GM12878 (cell line): ENCODE measurements at regions not wholly inside any gene's neighbourhood (a gene's known extent, or its start where the extent isn't known, plus 50 kb on each side); places are given as distances from the start of the nearest gene placed in this dataset.

Source experiments
- ATAC-seq: fragments of 200-7000 bp; cut with Tn5 transposase; 3 replicates; pipeline ENCODE4 v1.9.1; 2020; ENCODE audit warnings: mild to moderate bottlenecking, moderate library complexity
- BruUV-seq: library from RNA; stranded (reverse); fragments of 400-500 nt; replicated peaks from 2 replicates; lab custom pipeline; 2021; lab: Mats Ljungman, UMichigan
- CTCF ChIA-PET: fragments of 300-600 bp; sonication (Branson Sonifier 250); formaldehyde crosslinking; extraction: SDS; loops from one replicate; lab custom pipeline; 2021; ENCODE audit warnings: inconsistent platforms; lab: Yijun Ruan, JAX
- POLR2A ChIA-PET: fragments of 350-600 bp; formaldehyde crosslinking; extraction: SDS; loops from one replicate; lab custom pipeline; 2021; ENCODE audit warnings: inconsistent platforms; lab: Charles Lee
- RAD21 ChIA-PET: fragments of 300-600 bp; sonication (Branson Sonifier 250); formaldehyde crosslinking; loops from one replicate; lab custom pipeline; 2023; ENCODE audit warnings: antibody characterized with exemption; ENCODE audit not compliant: unreplicated experiment; lab: Charles Lee
- SMC1A ChIA-PET: fragments of 300-600 bp; sonication (Branson Sonifier 250); formaldehyde crosslinking; loops from one replicate; lab custom pipeline; 2023; ENCODE audit not compliant: unreplicated experiment, uncharacterized antibody; lab: Charles Lee
- DNase-seq: peaks from one replicate; pipeline ENCODE4 v3.0.0-alpha.2; 2011; ENCODE audit warnings: low read depth, low spot score
- FAIRE-seq: peaks from 3 replicates; lab custom pipeline; 2011; peaks lifted over from hg19 to GRCh38; lab: Jason Lieb, UNC
- H2AFZ ChIP-seq: 2 replicates; pipeline ENCODE4 v1.6.0; 2011; ENCODE audit warnings: low read depth, low read length, control low read depth; ENCODE audit not compliant: control insufficient read depth
- H3K27ac ChIP-seq: 2 replicates; pipeline ENCODE4 v1.5.1; 2011; ENCODE audit warnings: control low read depth; ENCODE audit not compliant: control insufficient read depth, insufficient read depth
- H3K27me3 ChIP-seq, 2 experiments: replicated peaks in 1 of 2; 2 replicates each; pipeline versions ENCODE4 v1.6.0 to v1.6.1; 2011; ENCODE audit warnings: low read length in 1 of 2; ENCODE audit not compliant: control insufficient read depth in 2 of 2, insufficient read depth in 2 of 2
- H3K36me3 ChIP-seq, 2 experiments: 2 replicates each; pipeline ENCODE4 v1.5.1; 2011; ENCODE audit warnings: low read length in 1 of 2; ENCODE audit not compliant: control insufficient read depth in 2 of 2, insufficient read depth in 2 of 2
- H3K4me1 ChIP-seq: 2 replicates; pipeline ENCODE4 v1.6.1; 2011; ENCODE audit warnings: mild to moderate bottlenecking, low read length, moderate library complexity, mixed read lengths; ENCODE audit not compliant: control insufficient read depth, insufficient read depth
- H3K4me2 ChIP-seq: 2 replicates; pipeline ENCODE4 v1.6.0; 2011; ENCODE audit warnings: control low read depth; ENCODE audit not compliant: control insufficient read depth, insufficient read depth
- H3K4me3 ChIP-seq: fragments of 200-600 bp; sonication (generic); 2 replicates; pipeline ENCODE4 v1.5.1; 2016
- H3K79me2 ChIP-seq: 2 replicates; pipeline ENCODE4 v1.6.0; 2011; ENCODE audit warnings: low read length; ENCODE audit not compliant: control insufficient read depth, insufficient read depth
- H3K9ac ChIP-seq: 2 replicates; pipeline ENCODE4 v1.8.0; 2011; ENCODE audit warnings: low read length, control low read depth, mixed read lengths; ENCODE audit not compliant: control insufficient read depth, insufficient read depth
- H3K9me3 ChIP-seq: replicated peaks from 3 replicates; pipeline ENCODE4 v1.5.1; 2011; ENCODE audit warnings: mild to moderate bottlenecking, low read length; ENCODE audit not compliant: control insufficient read depth, insufficient read depth
- H4K20me1 ChIP-seq: 2 replicates; pipeline ENCODE4 v1.6.0; 2011; ENCODE audit not compliant: control insufficient read depth, insufficient read depth
- BACH1 ChIP-seq: fragments of 450-650 bp; IDR thresholded peaks from 2 replicates; pipeline ENCODE4 v1.6.1; 2017; ENCODE audit warnings: mild to moderate bottlenecking, borderline replicate concordance
- CHD2 ChIP-seq: IDR thresholded peaks from 2 replicates; pipeline ENCODE4 v1.6.1; 2011; ENCODE audit warnings: low read depth, low read length, improper control_type of control experiment, borderline replicate concordance
- EED ChIP-seq: sonication (generic); IDR thresholded peaks from 2 replicates; pipeline ENCODE4 v1.6.1; 2016; ENCODE audit warnings: antibody characterized with exemption, low read depth
- ESRRA ChIP-seq: IDR thresholded peaks from 2 replicates; pipeline ENCODE4 v1.6.1; 2012; ENCODE audit warnings: mild to moderate bottlenecking, low read length, improper control_type of control experiment
- FOXK2 ChIP-seq: fragments of 450-650 bp; IDR thresholded peaks from 2 replicates; pipeline ENCODE4 v1.6.1; 2017; ENCODE audit warnings: mild to moderate bottlenecking, moderate library complexity
- KLF5 ChIP-seq: fragments of 450-650 bp; IDR thresholded peaks from 2 replicates; pipeline ENCODE4 v1.6.1; 2014; ENCODE audit warnings: mild to moderate bottlenecking; ENCODE audit not compliant: partially characterized antibody
- MEF2B ChIP-seq: fragments of 450-650 bp; IDR thresholded peaks from 2 replicates; pipeline ENCODE4 v1.6.1; 2018; ENCODE audit warnings: mild to moderate bottlenecking, moderate library complexity; ENCODE audit not compliant: partially characterized antibody, poor library complexity, severe bottlenecking
- NKRF ChIP-seq: fragments of 450-650 bp; conservative IDR thresholded peaks from 2 replicates; pipeline ENCODE4 v1.6.1; 2017; ENCODE audit warnings: mild to moderate bottlenecking, moderate library complexity
- NR2C1 ChIP-seq: fragments of 450-650 bp; IDR thresholded peaks from 2 replicates; pipeline ENCODE4 v1.6.1; 2017; ENCODE audit warnings: antibody characterized with exemption, mild to moderate bottlenecking, moderate library complexity
- POLR2A ChIP-seq: IDR thresholded peaks from 2 replicates; pipeline ENCODE4 v1.6.1; 2011; ENCODE audit warnings: low read depth, mild to moderate bottlenecking, low read length
- POLR2AphosphoS2 ChIP-seq: IDR thresholded peaks from 2 replicates; pipeline ENCODE4 v1.6.1; 2011; ENCODE audit warnings: low read depth, mild to moderate bottlenecking, low read length, improper control_type of control experiment, moderate library complexity
- SKIL ChIP-seq: fragments of 450-650 bp; IDR thresholded peaks from 2 replicates; pipeline ENCODE4 v1.6.1; 2017; ENCODE audit warnings: mild to moderate bottlenecking, low read depth, inconsistent platforms; ENCODE audit not compliant: poor library complexity, severe bottlenecking
- SMAD5 ChIP-seq: IDR thresholded peaks from 2 replicates; pipeline ENCODE4 v1.6.1; 2016; ENCODE audit warnings: antibody characterized with exemption, low read depth
- SREBF2 ChIP-seq: IDR thresholded peaks from 2 replicates; pipeline ENCODE4 v1.6.1; 2012; ENCODE audit warnings: mild to moderate bottlenecking, low read length
- WGBS: methylation state at CpG from one replicate; pipeline ENCODE4 v1.1.6; 2016; ENCODE audit warnings: low lambda C conversion rate; ENCODE audit not compliant: insufficient replicate concordance, insufficient coverage; ENCODE audit errors: missing lambda C conversion rate; 5-methylcytosine and 5-hydroxymethylcytosine counted together
- in situ Hi-C: fragments of 300-500 bp; cut with MboI; formaldehyde crosslinking; loops from 9 replicates; pipeline ENCODE4 v1.14.3; 2018; ENCODE audit warnings: mixed read lengths
- intact Hi-C: fragments of 100-400 bp; cut with micrococcal nuclease; formaldehyde crosslinking; loops from one replicate; pipeline ENCODE4 v1.14.2; 2022; ENCODE audit not compliant: unreplicated experiment

- no peaks in the 10 kb centered on the region for H4K20me1 ChIP-seq
- H3K9ac ChIP-seq: no peak overlapping the region
- in situ Hi-C loops (no loop called here), intact Hi-C loops (no loop called here)
- WGBS: 0% methylated on average over 2 of the region's 2 CpGs
- H3K4me3 ChIP-seq: no peak overlapping the region
- H2AFZ ChIP-seq: no peak overlapping the region
- SMC1A ChIA-PET: no interaction called here
- no peak for FAIRE-seq
- DNase-seq: no peak
- no peak for ATAC-seq
- H3K9me3 ChIP-seq: no peaks in the 10 kb centered on the region
- POLR2A ChIA-PET: no interaction called here
- TF ChIP-seq MEF2B (no peak), ESRRA (no peak), POLR2A (no peak), EED (no peak), SMAD5 (no peak), SKIL (no peak), SREBF2 (no peak), CHD2 (no peak), FOXK2 (no peak), NKRF (no peak), KLF5 (no peak), POLR2AphosphoS2 (no peak), NR2C1 (no peak), BACH1 (no peak)
- H3K27me3 ChIP-seq: no peaks in the 10 kb centered on the region
- BruUV-seq: no TSS peak
- H3K27ac ChIP-seq: no peak overlapping the region
- no peaks in the 10 kb centered on the region for H3K4me1 ChIP-seq
- CTCF ChIA-PET: no interaction called here
- RAD21 ChIA-PET: no interaction called here
- no peaks in the 10 kb centered on the region for H3K36me3 ChIP-seq
- H3K79me2 ChIP-seq: no peaks in the 10 kb centered on the region
- no peak overlapping the region for H3K4me2 ChIP-seq
Measured at GRCh38 chr11:109267293-109268095, 154.5 kb upstream of the C11orf87 start.
